ENCODE measurements at regions not wholly inside any gene's neighbourhood (a gene's known extent, or its start where the extent isn't known, plus 50 kb on each side); places are given as distances from the start of the nearest gene placed in this dataset.

GRCh38 chr12:90398285-90398836 lies 556.6 kb downstream of the CCER1 start:
- no peak for TF ChIP-seq POLR2A (IDR thresholded peaks at IDR 0.05)
- TF ChIP-seq CTCF (IDR thresholded peaks at IDR 0.05), result no peak

Measured in heart left ventricle (tissue), 13 donors.